Muscle layer of duodenum (tissue), 2 donors: ENCODE measurements at regions not wholly inside any gene's neighbourhood (a gene's known extent, or its start where the extent isn't known, plus 50 kb on each side); places are given as distances from the start of the nearest gene placed in this dataset.

Experiments used
- H3K27ac ChIP-seq: one replicate; pipeline ENCODE4 v1.7.0; 2013; ENCODE audit warnings: mild to moderate bottlenecking, low read length
- H3K27me3 ChIP-seq: one replicate; pipeline ENCODE4 v1.7.0; 2013; ENCODE audit warnings: low read depth, mild to moderate bottlenecking, control low read depth, low read length
- H3K36me3 ChIP-seq, 2 donors: one replicate each; pipeline ENCODE4 v1.7.0; 2013; ENCODE audit warnings: low read length in 2 of 2, control low read depth in 1 of 2, mild to moderate bottlenecking in 1 of 2; ENCODE audit not compliant: insufficient read depth in 2 of 2, control insufficient read depth in 1 of 2
- H3K4me1 ChIP-seq, 2 donors: one replicate each; pipeline ENCODE4 v1.7.0; 2013; ENCODE audit warnings: low read length in 2 of 2, mild to moderate bottlenecking in 2 of 2, control low read depth in 1 of 2, moderate library complexity in 1 of 2; ENCODE audit not compliant: insufficient read depth in 2 of 2, control insufficient read depth in 1 of 2
- H3K4me3 ChIP-seq, 2 donors: one replicate each; pipeline ENCODE4 v1.7.0; 2013; ENCODE audit warnings: low read length in 2 of 2, low read depth in 1 of 2, mild to moderate bottlenecking in 1 of 2
- H3K9me3 ChIP-seq, 2 donors: one replicate each; pipeline ENCODE4 v1.7.0; 2013; ENCODE audit warnings: low read length in 2 of 2, control low read depth in 1 of 2, mild to moderate bottlenecking in 1 of 2; ENCODE audit not compliant: control insufficient read depth in 1 of 2
- donor health status: healthy.

- H3K36me3 ChIP-seq: no peaks in the 10 kb centered on the region
- H3K27ac ChIP-seq: no peak overlapping the region
These were observed 465.3 kb upstream of the ALCAM start for GRCh38 chr3:104901396-104901795.

GRCh38 chr3:104903064-104903463, 463.6 kb upstream of the ALCAM start:
- H3K4me1 ChIP-seq: no peaks in the 10 kb centered on the region
- H3K4me3 ChIP-seq: no peak overlapping the region
- H3K9me3 ChIP-seq: no peaks in the 10 kb centered on the region
- no peak overlapping the region for H3K27ac ChIP-seq
- H3K27me3 ChIP-seq: no peaks in the 10 kb centered on the region
- H3K36me3 ChIP-seq: no peaks in the 10 kb centered on the region

More at GRCh38 chr3:104901396-104901795, 465.3 kb upstream of the ALCAM start:
- H3K9me3 ChIP-seq: no peaks in the 10 kb centered on the region
- H3K27me3 ChIP-seq: no peaks in the 10 kb centered on the region
- H3K4me3 ChIP-seq: no peak overlapping the region
- no peaks in the 10 kb centered on the region for H3K4me1 ChIP-seq

GRCh38 chr3:104906001-104906639, 460.6 kb upstream of the ALCAM start:
- no peaks in the 10 kb centered on the region for H3K4me1 ChIP-seq
- no peak overlapping the region for H3K27ac ChIP-seq
- H3K4me3 ChIP-seq: no peak overlapping the region
- H3K9me3 ChIP-seq: no peaks in the 10 kb centered on the region
- no peaks in the 10 kb centered on the region for H3K36me3 ChIP-seq
- no peaks in the 10 kb centered on the region for H3K27me3 ChIP-seq

- Histone ChIP-seq H3K4me3 (no peak overlapping the region), H3K4me1 (no peaks in the 10 kb centered on the region), H3K9me3 (no peaks in the 10 kb centered on the region), H3K27me3 (no peaks in the 10 kb centered on the region), H3K36me3 (no peaks in the 10 kb centered on the region), H3K27ac (no peak overlapping the region)
These were observed 459.2 kb upstream of the ALCAM start for GRCh38 chr3:104907507-104907906.

- H3K4me3 ChIP-seq: no peak overlapping the region
- H3K4me1 ChIP-seq: no peaks in the 10 kb centered on the region
- no peaks in the 10 kb centered on the region for H3K36me3 ChIP-seq
- no peaks in the 10 kb centered on the region for H3K27me3 ChIP-seq
- no peaks in the 10 kb centered on the region for H3K9me3 ChIP-seq
- H3K27ac ChIP-seq: no peak overlapping the region
These were observed 457.9 kb upstream of the ALCAM start for GRCh38 chr3:104908761-104909160.

- Histone ChIP-seq H3K9me3 (no peaks in the 10 kb centered on the region), H3K36me3 (no peaks in the 10 kb centered on the region), H3K4me3 (no peak overlapping the region), H3K4me1 (no peaks in the 10 kb centered on the region), H3K27ac (no peak overlapping the region), H3K27me3 (no peaks in the 10 kb centered on the region)
These were observed 457.5 kb upstream of the ALCAM start for GRCh38 chr3:104909198-104909597.

GRCh38 chr3:104909721-104910120, 457.0 kb upstream of the ALCAM start:
- Histone ChIP-seq H3K4me3 (no peak overlapping the region), H3K4me1 (no peaks in the 10 kb centered on the region), H3K27me3 (no peaks in the 10 kb centered on the region), H3K27ac (no peak overlapping the region), H3K36me3 (no peaks in the 10 kb centered on the region), H3K9me3 (no peaks in the 10 kb centered on the region)

- Histone ChIP-seq H3K27me3 (no peaks in the 10 kb centered on the region), H3K27ac (no peak overlapping the region), H3K9me3 (no peaks in the 10 kb centered on the region), H3K36me3 (no peaks in the 10 kb centered on the region), H3K4me1 (no peaks in the 10 kb centered on the region), H3K4me3 (no peak overlapping the region)
These were observed 455.3 kb upstream of the ALCAM start for GRCh38 chr3:104911376-104911775.

GRCh38 chr3:104916971-104917370, 449.7 kb upstream of the ALCAM start:
- H3K36me3 ChIP-seq: no peaks in the 10 kb centered on the region
- H3K4me1 ChIP-seq: no peaks in the 10 kb centered on the region
- H3K27ac ChIP-seq: no peak overlapping the region
- H3K9me3 ChIP-seq: no peaks in the 10 kb centered on the region
- no peak overlapping the region for H3K4me3 ChIP-seq
- H3K27me3 ChIP-seq: no peaks in the 10 kb centered on the region

- Histone ChIP-seq H3K4me1 (no peaks in the 10 kb centered on the region), H3K36me3 (no peaks in the 10 kb centered on the region), H3K9me3 (no peaks in the 10 kb centered on the region), H3K4me3 (no peak overlapping the region), H3K27me3 (no peaks in the 10 kb centered on the region), H3K27ac (no peak overlapping the region)
These were observed 446.2 kb upstream of the ALCAM start for GRCh38 chr3:104920512-104920911.

- H3K27me3 ChIP-seq: no peaks in the 10 kb centered on the region
- no peak overlapping the region for H3K4me3 ChIP-seq
- no peaks in the 10 kb centered on the region for H3K36me3 ChIP-seq
- H3K4me1 ChIP-seq: no peaks in the 10 kb centered on the region
- no peak overlapping the region for H3K27ac ChIP-seq
- no peaks in the 10 kb centered on the region for H3K9me3 ChIP-seq
These were observed 432.7 kb upstream of the ALCAM start for GRCh38 chr3:104933972-104934371.

- Histone ChIP-seq H3K4me3 (no peak overlapping the region), H3K9me3 (no peaks in the 10 kb centered on the region), H3K4me1 (no peaks in the 10 kb centered on the region), H3K36me3 (no peaks in the 10 kb centered on the region), H3K27ac (no peak overlapping the region), H3K27me3 (no peaks in the 10 kb centered on the region)
These were observed 431.1 kb upstream of the ALCAM start for GRCh38 chr3:104935613-104936012.
